HCT116 (cell line): ENCODE measurements at regions not wholly inside any gene's neighbourhood (a gene's known extent, or its start where the extent isn't known, plus 50 kb on each side); places are given as distances from the start of the nearest gene placed in this dataset.

Experiments
- ATAC-seq: fragments of 200-7000 bp; cut with Tn5 transposase; 2 replicates; pipeline ENCODE4 v1.9.1; 2020; ENCODE audit warnings: mild to moderate bottlenecking, moderate library complexity
- BruUV-seq: library from RNA; stranded (reverse); fragments of 400-500 nt; replicated peaks from 2 replicates; lab custom pipeline; 2021; lab: Mats Ljungman, UMichigan
- CTCF ChIA-PET: fragments of 300-600 bp; sonication (Branson Sonifier 250); formaldehyde crosslinking; loops from one replicate; lab custom pipeline; 2021; ENCODE audit warnings: antibody characterized with exemption; lab: Charles Lee
- POLR2A ChIA-PET: fragments of 300-600, 350-600 bp; sonication (Branson Sonifier 250); formaldehyde crosslinking; loops from one replicate; lab custom pipeline; 2021; ENCODE audit warnings: antibody characterized with exemption; lab: Charles Lee
- RAD21 ChIA-PET, 2 experiments: fragments of 300-600 bp; sonication (Branson Sonifier 250); formaldehyde crosslinking; loops; one replicate each; lab custom pipeline; 2023; ENCODE audit warnings: low total read pairs in 2 of 2; ENCODE audit not compliant: uncharacterized antibody in 2 of 2, unreplicated experiment in 2 of 2, low non-redundant PET in 1 of 2; lab: Charles Lee
- DNase-seq: peaks from one replicate; pipeline ENCODE4 v3.0.0-alpha.2; 2010; ENCODE audit warnings: low read depth, low spot score
- H2AFZ ChIP-seq: fragments of 200-600 bp; shearing (Covaris generic), sonication (generic); 2 replicates; pipeline ENCODE4 v1.6.1; 2017; ENCODE audit warnings: low read depth, mixed run types, mixed read lengths, antibody characterized with exemption, low read length; ENCODE audit not compliant: poor library complexity, severe bottlenecking
- H3K27ac ChIP-seq: 2 replicates; pipeline ENCODE4 v1.5.1; 2012; ENCODE audit warnings: low read depth, low read length
- H3K27me3 ChIP-seq: fragments of 200-600 bp; sonication (generic); 2 replicates; pipeline ENCODE4 v1.6.1; 2016; ENCODE audit warnings: mixed run types, low read length, mixed read lengths; ENCODE audit not compliant: insufficient read depth
- H3K36me3 ChIP-seq, 2 experiments: fragments of 200-500 bp in 1 of 2; fragments of 200-600 bp in 1 of 2; sonication (Bioruptor generic) in 1 of 2; sonication (generic) in 1 of 2; 2 replicates each; pipeline versions ENCODE4 v1.5.1 to v1.6.1; 2014 to 2016; ENCODE audit warnings: low read length in 2 of 2, inconsistent platforms in 1 of 2, mixed read lengths in 1 of 2, mixed run types in 1 of 2; ENCODE audit not compliant: insufficient read depth in 2 of 2, control insufficient read depth in 1 of 2
- H3K4me1 ChIP-seq, 2 experiments: fragments of 200-600 bp in 1 of 2; sonication (generic) in 1 of 2; 2 replicates each; pipeline versions ENCODE4 v1.5.1 to v1.6.1; 2012 to 2017; ENCODE audit warnings: low read length in 2 of 2, inconsistent platforms in 1 of 2, mild to moderate bottlenecking in 1 of 2, mixed read lengths in 1 of 2, mixed run types in 1 of 2, moderate library complexity in 1 of 2; ENCODE audit not compliant: insufficient read depth in 2 of 2, control insufficient read depth in 1 of 2
- H3K4me2 ChIP-seq: fragments of 200-600 bp; sonication (generic); 2 replicates; pipeline ENCODE4 v1.6.1; 2017; ENCODE audit warnings: mixed run types, low read length, mixed read lengths
- H3K4me3 ChIP-seq, 2 experiments: fragments of 200-600 bp in 1 of 2; sonication (generic) in 1 of 2; replicated peaks in 1 of 2; 2 replicates each; pipeline ENCODE4 v1.5.1; 2011 to 2016; ENCODE audit warnings: low read length in 2 of 2, control low read depth in 1 of 2, low read depth in 1 of 2, mild to moderate bottlenecking in 1 of 2, mixed read lengths in 1 of 2, mixed run types in 1 of 2
- H3K79me2 ChIP-seq: fragments of 200-600 bp; sonication (generic); 2 replicates; pipeline ENCODE4 v1.6.1; 2017; ENCODE audit warnings: mild to moderate bottlenecking, mixed run types, low read length, moderate library complexity, mixed read lengths; ENCODE audit not compliant: insufficient read depth
- H3K9ac ChIP-seq: fragments of 200-600 bp; sonication (generic); 2 replicates; pipeline ENCODE4 v1.6.1; 2016; ENCODE audit warnings: low read length, mixed read lengths
- H3K9me2 ChIP-seq: fragments of 200-600 bp; sonication (generic), shearing (Covaris generic); 2 replicates; pipeline ENCODE4 v1.6.1; 2017; ENCODE audit warnings: mixed run types, mild to moderate bottlenecking, moderate library complexity; ENCODE audit not compliant: insufficient read depth
- H3K9me3 ChIP-seq, 2 experiments: fragments of 200-500 bp in 1 of 2; fragments of 200-600 bp in 1 of 2; sonication (Bioruptor generic) in 1 of 2; sonication (generic) in 1 of 2; 2 replicates each; pipeline ENCODE4 v1.6.1; 2014 to 2017; ENCODE audit warnings: low read length in 2 of 2, mixed read lengths in 2 of 2, inconsistent platforms in 1 of 2, low read depth in 1 of 2, mild to moderate bottlenecking in 1 of 2, mixed run types in 1 of 2, moderate library complexity in 1 of 2; ENCODE audit not compliant: control insufficient read depth in 1 of 2, insufficient read depth in 1 of 2
- H4K20me1 ChIP-seq: fragments of 200-600 bp; sonication (generic), shearing (Covaris generic); 2 replicates; pipeline ENCODE4 v1.6.1; 2017; ENCODE audit warnings: mixed run types, mild to moderate bottlenecking, moderate library complexity; ENCODE audit not compliant: insufficient read depth
- CTCF ChIP-seq, 3 experiments: fragments of 200-600 bp in 1 of 3; sonication (generic) in 1 of 3; IDR thresholded peaks in 2 of 3; conservative IDR thresholded peaks in 1 of 3; 2 replicates each; pipeline ENCODE4 v1.5.1; 2012 to 2017; ENCODE audit warnings: low read depth in 2 of 3, low read length in 2 of 3, antibody characterized with exemption in 1 of 3, borderline replicate concordance in 1 of 3, control low read depth in 1 of 3, mild to moderate bottlenecking in 1 of 3, mixed read lengths in 1 of 3, mixed run types in 1 of 3, moderate library complexity in 1 of 3; ENCODE audit not compliant: insufficient read depth in 1 of 3
- ELF1 ChIP-seq: IDR thresholded peaks from 2 replicates; pipeline ENCODE4 v1.6.1; 2012; ENCODE audit warnings: low read depth, borderline replicate concordance
- POLR2AphosphoS5 ChIP-seq: IDR thresholded peaks from 2 replicates; pipeline ENCODE4 v1.6.1; 2011; ENCODE audit warnings: mild to moderate bottlenecking, low read depth, low read length, moderate library complexity
- REST ChIP-seq: IDR thresholded peaks from 2 replicates; pipeline ENCODE4 v1.6.1; 2012; ENCODE audit warnings: low read depth
- TCF7L2 ChIP-seq: IDR thresholded peaks from 2 replicates; pipeline ENCODE4 v1.7.0; 2011; ENCODE audit warnings: borderline replicate concordance, inconsistent platforms; ENCODE audit not compliant: insufficient read depth, insufficient read length; ENCODE audit errors: extremely low read depth
- intact Hi-C: fragments of 100-400 bp; cut with micrococcal nuclease; formaldehyde crosslinking; loops from 2 replicates; pipeline ENCODE4 v1.10.0; 2022

DNA sequence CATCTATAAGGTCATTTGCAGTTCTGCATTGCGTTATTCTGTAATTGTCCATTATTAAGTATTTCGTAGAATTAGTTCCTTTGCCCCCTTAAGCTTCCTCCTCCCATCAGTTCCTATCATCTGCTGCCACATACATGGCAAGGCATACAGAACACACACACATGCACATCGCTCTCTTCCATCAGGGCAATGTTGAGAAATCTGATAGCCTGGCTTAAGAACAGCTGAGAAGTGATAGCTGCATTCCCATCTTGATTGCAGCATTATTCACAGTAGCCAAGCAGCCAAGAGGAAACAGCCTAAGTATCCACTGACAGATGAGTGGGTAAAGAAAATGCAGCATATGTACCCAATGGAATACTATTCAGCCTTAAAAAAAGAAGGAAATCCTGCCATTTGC is 186.8 kb upstream of the CADM1 start (continued):
- TF ChIP-seq CTCF (IDR thresholded peaks at IDR 0.05 in 2 of 3, conservative IDR thresholded peaks at IDR 0.05 in 1 of 3; ENCODE audit: borderline replicate concordance in 1 of 3, insufficient read depth in 1 of 3, low read depth in 2 of 3, low read length in 2 of 3) (no peak), REST (no peak)

- Histone ChIP-seq H3K9me3 (peaks cover 0 to 2% of the 10 kb centered on the region in 2 experiments; a peak in 2 of 4 replicates), H3K4me2 (no peak overlapping the region), H3K79me2 (no peaks in the 10 kb centered on the region), H3K36me3 (no peaks in the 10 kb centered on the region), H2AFZ (no peak overlapping the region), H3K9me2 (no peaks in the 10 kb centered on the region), H3K4me1 (no peaks in the 10 kb centered on the region), H3K27me3 (no peaks in the 10 kb centered on the region), H3K27ac (no peak overlapping the region), H3K4me3 (no peak overlapping the region), H4K20me1 (no peaks in the 10 kb centered on the region), H3K9ac (no peak overlapping the region)
- CTCF ChIA-PET, result no interaction called here
- POLR2A ChIA-PET, result no interaction called here
- no TSS peak for BruUV-seq
- DNase-seq, result no peak
- intact Hi-C loops, result no loop called here
- TF ChIP-seq ELF1 (no peak), POLR2AphosphoS5 (no peak), TCF7L2 (no peak)
- RAD21 ChIA-PET, result no interaction called here
- no peak for ATAC-seq
Measured at GRCh38 chr11:115687934-115688333, 183.7 kb upstream of the CADM1 start.
